MCF 10A (cell line): ENCODE measurements at regions not wholly inside any gene's neighbourhood (a gene's known extent, or its start where the extent isn't known, plus 50 kb on each side); places are given as distances from the start of the nearest gene placed in this dataset.

Experiments
- BruUV-seq: library from RNA; stranded (reverse); fragments of 400-500 nt; replicated peaks from 2 replicates; lab custom pipeline; 2021; lab: Mats Ljungman, UMichigan
- CTCF ChIA-PET: fragments of 300-600 bp; sonication (Branson Sonifier 250); formaldehyde crosslinking; extraction: SDS; loops from one replicate; lab custom pipeline; 2021; ENCODE audit warnings: antibody characterized with exemption, inconsistent platforms; lab: Yijun Ruan, JAX
- POLR2A ChIA-PET: fragments of 300-600, 350-650 bp; sonication (Branson Sonifier 250); formaldehyde crosslinking; extraction: SDS; loops from one replicate; lab custom pipeline; 2020; ENCODE audit warnings: antibody characterized with exemption, inconsistent platforms; lab: Yijun Ruan, JAX
- DNase-seq: peaks from one replicate; pipeline ENCODE4 v3.0.0-alpha.2; 2018; ENCODE audit not compliant: unreplicated experiment
- H3K27ac Mint-ChIP-seq: one replicate; pipeline ENCODE4 v1.8.0; 2022; ENCODE audit warnings: mild to moderate bottlenecking, low read depth, mixed read lengths; ENCODE audit not compliant: unreplicated experiment
- H3K27me3 Mint-ChIP-seq: one replicate; pipeline ENCODE4 v1.8.0; 2022; ENCODE audit warnings: mixed read lengths; ENCODE audit not compliant: insufficient read depth, unreplicated experiment
- H3K36me3 Mint-ChIP-seq: one replicate; pipeline ENCODE4 v1.8.0; 2022; ENCODE audit warnings: mild to moderate bottlenecking, moderate library complexity, mixed read lengths; ENCODE audit not compliant: insufficient read depth, unreplicated experiment
- H3K4me1 Mint-ChIP-seq: one replicate; pipeline ENCODE4 v1.8.0; 2022; ENCODE audit warnings: mixed read lengths; ENCODE audit not compliant: insufficient read depth, unreplicated experiment
- H3K4me3 Mint-ChIP-seq: one replicate; pipeline ENCODE4 v1.8.0; 2022; ENCODE audit warnings: mild to moderate bottlenecking, moderate library complexity, mixed read lengths; ENCODE audit not compliant: unreplicated experiment
- H3K9me3 Mint-ChIP-seq: one replicate; pipeline ENCODE4 v1.8.0; 2022; ENCODE audit warnings: mixed read lengths; ENCODE audit not compliant: unreplicated experiment
- intact Hi-C: fragments of 100-400 bp; cut with micrococcal nuclease; formaldehyde crosslinking; loops from 2 replicates; pipeline ENCODE4 v1.14.1; 2022
- TF ChIP-seq, protein P1 (sequence below): fragments of 200-600 bp; IDR thresholded peaks from one replicate; pipeline ENCODE4 v1.8.0; 2022; ENCODE audit warnings: antibody characterized with exemption, mild to moderate bottlenecking; ENCODE audit not compliant: unreplicated experiment

DNA sequence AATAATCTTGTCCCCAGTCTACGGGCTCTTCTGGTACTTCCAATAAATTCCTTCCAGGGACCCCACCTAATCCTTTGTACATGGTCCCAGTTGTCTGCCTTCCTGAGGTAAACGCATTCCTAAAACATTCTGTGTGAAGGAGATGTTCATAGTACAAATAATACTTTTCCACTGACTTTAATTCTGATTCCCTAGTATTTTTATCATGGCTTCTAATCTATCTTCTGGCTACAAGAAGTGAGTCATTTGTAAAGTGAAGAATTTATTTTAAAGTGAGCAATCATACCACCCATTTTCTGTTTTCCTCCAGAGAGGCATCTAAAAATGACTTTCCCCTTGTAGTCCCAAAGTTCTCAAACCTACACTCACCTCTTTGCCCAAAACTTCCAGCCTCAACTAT, 65.9 kb upstream of the NUDT4 start:
- ChIA-PET POLR2A (no interaction called here), CTCF (no interaction called here)
- Mint-ChIP-seq H3K4me3 (no peak overlapping the region), H3K4me1 (no peaks in the 10 kb centered on the region), H3K27ac (no peak overlapping the region), H3K36me3 (peaks cover 7% of the 10 kb centered on the region), H3K27me3 (no peaks in the 10 kb centered on the region), H3K9me3 (peaks cover under 1% of the 10 kb centered on the region)
- TF ChIP-seq, protein P1, sequence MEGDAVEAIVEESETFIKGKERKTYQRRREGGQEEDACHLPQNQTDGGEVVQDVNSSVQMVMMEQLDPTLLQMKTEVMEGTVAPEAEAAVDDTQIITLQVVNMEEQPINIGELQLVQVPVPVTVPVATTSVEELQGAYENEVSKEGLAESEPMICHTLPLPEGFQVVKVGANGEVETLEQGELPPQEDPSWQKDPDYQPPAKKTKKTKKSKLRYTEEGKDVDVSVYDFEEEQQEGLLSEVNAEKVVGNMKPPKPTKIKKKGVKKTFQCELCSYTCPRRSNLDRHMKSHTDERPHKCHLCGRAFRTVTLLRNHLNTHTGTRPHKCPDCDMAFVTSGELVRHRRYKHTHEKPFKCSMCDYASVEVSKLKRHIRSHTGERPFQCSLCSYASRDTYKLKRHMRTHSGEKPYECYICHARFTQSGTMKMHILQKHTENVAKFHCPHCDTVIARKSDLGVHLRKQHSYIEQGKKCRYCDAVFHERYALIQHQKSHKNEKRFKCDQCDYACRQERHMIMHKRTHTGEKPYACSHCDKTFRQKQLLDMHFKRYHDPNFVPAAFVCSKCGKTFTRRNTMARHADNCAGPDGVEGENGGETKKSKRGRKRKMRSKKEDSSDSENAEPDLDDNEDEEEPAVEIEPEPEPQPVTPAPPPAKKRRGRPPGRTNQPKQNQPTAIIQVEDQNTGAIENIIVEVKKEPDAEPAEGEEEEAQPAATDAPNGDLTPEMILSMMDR = no peak
- no TSS peak for BruUV-seq
- DNase-seq = no peak
- intact Hi-C loops = no loop called here

GRCh38 chr12:93314177-93314497, 63.6 kb upstream of the NUDT4 start:
- Mint-ChIP-seq H3K27ac (no peak overlapping the region), H3K4me1 (no peaks in the 10 kb centered on the region), H3K9me3 (no peaks in the 10 kb centered on the region), H3K4me3 (no peak overlapping the region), H3K36me3 (peaks cover 6% of the 10 kb centered on the region), H3K27me3 (no peaks in the 10 kb centered on the region)
- no peak for DNase-seq
- POLR2A ChIA-PET = no interaction called here
- CTCF ChIA-PET = no interaction called here
- TF ChIP-seq, protein P1 = no peak
- no TSS peak for BruUV-seq
- intact Hi-C loops = no loop called here

- no peaks in the 10 kb centered on the region for H3K9me3 Mint-ChIP-seq
- ChIA-PET POLR2A (no interaction called here), CTCF (no interaction called here)
- no peaks in the 10 kb centered on the region for H3K4me1 Mint-ChIP-seq
- no peak overlapping the region for H3K4me3 Mint-ChIP-seq
- no peak overlapping the region for H3K27ac Mint-ChIP-seq
- TF ChIP-seq, protein P1 = no peak
- H3K36me3 Mint-ChIP-seq = peaks cover 6% of the 10 kb centered on the region
- no peaks in the 10 kb centered on the region for H3K27me3 Mint-ChIP-seq
- DNase-seq = no peak
- no TSS peak for BruUV-seq
- intact Hi-C loops = no loop called here
Measured at GRCh38 chr12:93315385-93315906, 62.3 kb upstream of the NUDT4 start.

GRCh38 chr12:93315907-93316622, 61.7 kb upstream of the NUDT4 start:
- no peaks in the 10 kb centered on the region for H3K4me1 Mint-ChIP-seq
- peaks cover 6% of the 10 kb centered on the region for H3K36me3 Mint-ChIP-seq
- ChIA-PET CTCF (interaction anchor here (0.6 to 1.0 kb wide), 2 partner anchors 8 to 25 kb away, joined by 3 read pairs; no protein-coding TSS in a partner anchor), POLR2A (no interaction called here)
- no peak overlapping the region for H3K27ac Mint-ChIP-seq
- no TSS peak for BruUV-seq
- H3K27me3 Mint-ChIP-seq = no peaks in the 10 kb centered on the region
- DNase-seq = no peak
- no peak overlapping the region for H3K4me3 Mint-ChIP-seq
- TF ChIP-seq, protein P1 = no peak
- H3K9me3 Mint-ChIP-seq = no peaks in the 10 kb centered on the region
- intact Hi-C loops = no loop called here
